ACC112 (cell line): ENCODE measurements at regions not wholly inside any gene's neighbourhood (a gene's known extent, or its start where the extent isn't known, plus 50 kb on each side); places are given as distances from the start of the nearest gene placed in this dataset.
"Not testable (repeated sequence)": the region's sequence is repeated elsewhere in the genome, so short reads cannot be mapped to it uniquely, and the experiment has no call there.

Source experiments
- H2AFZ ChIP-seq: fragments of 200-600 bp; sonication (generic); one replicate; pipeline ENCODE4 v1.6.0; 2017; ENCODE audit warnings: antibody characterized with exemption, low read length; ENCODE audit not compliant: unreplicated experiment
- H3K27ac ChIP-seq: fragments of 200-600 bp; sonication (generic); 2 replicates; pipeline ENCODE4 v1.5.1; 2014; ENCODE audit warnings: low read depth, mild to moderate bottlenecking, antibody characterized with exemption, low read length, moderate library complexity
- H3K27me3 ChIP-seq: fragments of 200-600 bp; sonication (generic); 2 replicates; pipeline ENCODE4 v1.6.1; 2014; ENCODE audit warnings: mild to moderate bottlenecking, antibody characterized with exemption, low read length, moderate library complexity, mixed read lengths; ENCODE audit not compliant: insufficient read depth
- H3K36me3 ChIP-seq: fragments of 200-600 bp; sonication (generic); 2 replicates; pipeline ENCODE4 v1.6.1; 2016; ENCODE audit warnings: mild to moderate bottlenecking, antibody characterized with exemption, low read length, moderate library complexity, mixed read lengths; ENCODE audit not compliant: insufficient read depth
- H3K4me1 ChIP-seq: fragments of 200-600 bp; sonication (generic); one replicate; pipeline ENCODE4 v1.6.1; 2016; ENCODE audit warnings: low read length, mixed read lengths; ENCODE audit not compliant: insufficient read depth, unreplicated experiment, control insufficient read depth
- H3K4me3 ChIP-seq: fragments of 200-600 bp; sonication (generic); 2 replicates; pipeline ENCODE4 v1.5.1; 2014; ENCODE audit warnings: mild to moderate bottlenecking, low read depth, low read length
- H3K79me2 ChIP-seq: fragments of 200-600 bp; sonication (generic); one replicate; pipeline ENCODE4 v1.6.0; 2016; ENCODE audit warnings: low read length; ENCODE audit not compliant: control insufficient read depth, unreplicated experiment, insufficient read depth

- H3K36me3 ChIP-seq, result no peaks in the 10 kb centered on the region
- no peaks in the 10 kb centered on the region for H3K79me2 ChIP-seq
- no peak overlapping the region for H3K27ac ChIP-seq
- no peaks in the 10 kb centered on the region for H3K4me1 ChIP-seq
- no peaks in the 10 kb centered on the region for H3K27me3 ChIP-seq
- no peak overlapping the region for H2AFZ ChIP-seq
- no peak overlapping the region for H3K4me3 ChIP-seq
These were observed 772.0 kb upstream of the FAM174A start for GRCh38 chr5:99763021-99763774.

DNA sequence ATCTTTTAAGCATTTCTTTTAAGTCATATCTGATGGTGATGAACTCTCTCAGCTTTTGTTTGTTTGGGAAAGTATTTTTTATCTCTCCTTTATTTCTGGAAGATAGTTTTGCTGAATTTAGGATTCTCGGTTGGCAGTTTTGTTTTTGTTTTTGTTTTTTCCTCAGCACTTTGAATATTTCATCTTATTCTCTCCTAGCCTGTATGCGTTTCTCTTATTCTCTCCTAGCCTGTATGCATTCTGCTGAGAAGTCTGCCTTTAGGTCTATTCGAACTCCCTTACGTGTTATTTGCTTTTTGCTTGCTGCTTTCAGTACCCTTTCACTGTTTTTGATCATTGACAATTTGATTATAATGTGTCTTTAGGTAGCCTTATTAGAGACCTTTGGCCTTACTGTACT, 787.8 kb upstream of the FAM174A start:
- no peak overlapping the region for H2AFZ ChIP-seq
- H3K79me2 ChIP-seq, result no peaks in the 10 kb centered on the region
- no peaks in the 10 kb centered on the region for H3K4me1 ChIP-seq

DNA sequence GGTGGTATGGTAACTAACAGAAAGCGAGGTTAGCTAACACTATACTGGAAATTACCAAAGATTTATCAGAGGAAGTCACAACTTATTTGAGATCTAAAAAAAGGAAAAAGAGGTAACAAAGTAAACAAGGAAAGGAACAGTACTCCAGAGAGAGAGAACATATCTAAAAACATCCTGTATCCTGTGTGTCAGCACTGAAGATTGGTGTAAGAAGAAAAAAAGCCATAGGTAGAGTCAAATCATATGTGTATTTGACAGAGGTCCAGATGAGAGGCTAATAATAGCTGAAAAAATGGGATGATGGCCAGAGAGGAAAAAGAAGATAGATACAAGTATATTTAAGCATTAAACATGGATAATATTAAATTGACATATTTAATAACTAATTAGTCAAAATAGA, 802.0 kb upstream of the FAM174A start:
- not testable (repeated sequence) for H3K27ac ChIP-seq, H3K36me3 ChIP-seq, H3K27me3 ChIP-seq, H3K4me3 ChIP-seq, H3K79me2 ChIP-seq, H2AFZ ChIP-seq, H3K4me1 ChIP-seq

More for the DNA sequence above, 787.8 kb upstream of the FAM174A start:
- Histone ChIP-seq H3K27me3 (no peaks in the 10 kb centered on the region), H3K36me3 (no peaks in the 10 kb centered on the region), H3K27ac (no peak overlapping the region), H3K4me3 (no peak overlapping the region)

DNA sequence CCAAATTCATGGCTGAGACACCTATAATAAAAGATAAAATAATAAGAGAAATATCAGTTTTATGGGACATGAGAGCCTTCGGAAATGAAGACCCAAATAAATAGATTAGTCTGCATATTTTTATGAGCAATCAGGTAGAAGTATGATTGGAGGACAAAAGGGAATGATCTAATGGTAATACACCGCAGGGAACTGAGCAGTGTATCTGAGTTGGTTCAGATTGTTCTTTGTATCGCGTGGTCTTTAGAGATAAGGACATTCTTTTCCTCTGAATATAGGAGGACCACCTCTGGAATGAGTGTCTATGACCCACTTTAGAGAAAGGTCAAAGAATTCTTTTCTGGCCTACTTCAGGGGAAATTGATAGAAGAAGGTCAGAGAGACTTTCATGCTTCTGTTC, 801.8 kb upstream of the CHD1 start:
- H3K4me3 ChIP-seq, H2AFZ ChIP-seq, H3K27me3 ChIP-seq, H3K27ac ChIP-seq, H3K79me2 ChIP-seq, H3K4me1 ChIP-seq, H3K36me3 ChIP-seq: not testable (repeated sequence)

- Histone ChIP-seq H3K79me2 (no peaks in the 10 kb centered on the region), H3K4me1 (no peaks in the 10 kb centered on the region), H3K36me3 (no peaks in the 10 kb centered on the region), H3K27me3 (no peaks in the 10 kb centered on the region), H3K27ac (no peak overlapping the region), H3K4me3 (no peak overlapping the region), H2AFZ (no peak overlapping the region)
These were observed 796.0 kb upstream of the CHD1 start for GRCh38 chr5:99724732-99725290.

GRCh38 chr5:99721506-99721905, 792.7 kb upstream of the CHD1 start:
- Histone ChIP-seq H3K27ac (no peak overlapping the region), H3K79me2 (no peaks in the 10 kb centered on the region), H3K4me3 (no peak overlapping the region), H3K36me3 (no peaks in the 10 kb centered on the region), H3K27me3 (no peaks in the 10 kb centered on the region), H3K4me1 (no peaks in the 10 kb centered on the region), H2AFZ (no peak overlapping the region)

GRCh38 chr5:99715921-99716320, 787.1 kb upstream of the CHD1 start:
- H2AFZ ChIP-seq, result no peak overlapping the region
- H3K27ac ChIP-seq, result no peak overlapping the region
- no peaks in the 10 kb centered on the region for H3K36me3 ChIP-seq
- no peaks in the 10 kb centered on the region for H3K4me1 ChIP-seq
- H3K79me2 ChIP-seq, result no peaks in the 10 kb centered on the region
- no peak overlapping the region for H3K4me3 ChIP-seq
- H3K27me3 ChIP-seq, result no peaks in the 10 kb centered on the region

- Histone ChIP-seq H3K4me3 (no peak overlapping the region), H2AFZ (no peak overlapping the region), H3K79me2 (no peaks in the 10 kb centered on the region), H3K4me1 (no peaks in the 10 kb centered on the region), H3K27me3 (no peaks in the 10 kb centered on the region), H3K36me3 (no peaks in the 10 kb centered on the region), H3K27ac (no peak overlapping the region)
These were observed 777.4 kb upstream of the CHD1 start for GRCh38 chr5:99706160-99706559.

DNA sequence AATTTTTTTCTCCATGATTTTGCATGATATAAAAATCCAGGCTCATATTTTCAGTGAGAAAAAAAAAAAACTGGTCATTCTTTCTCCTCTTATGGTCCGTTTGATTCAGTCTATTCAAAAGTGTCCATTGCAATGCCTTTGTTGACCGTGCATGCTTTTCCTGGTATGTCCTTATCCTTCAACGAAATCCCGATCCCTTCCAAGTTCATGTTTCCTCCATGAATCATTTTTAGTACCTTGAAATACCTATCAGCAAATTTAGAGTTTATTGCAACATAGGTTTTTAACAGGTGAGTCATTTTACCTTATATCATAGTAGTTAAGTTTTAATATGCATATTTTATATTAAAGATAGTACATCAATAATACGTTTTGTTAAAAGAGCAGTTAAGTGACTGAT, 773.8 kb upstream of the CHD1 start:
- H3K4me1 ChIP-seq, result no peaks in the 10 kb centered on the region
- no peak overlapping the region for H2AFZ ChIP-seq
- H3K79me2 ChIP-seq, result no peaks in the 10 kb centered on the region
- H3K4me3 ChIP-seq, result no peak overlapping the region
- no peaks in the 10 kb centered on the region for H3K27me3 ChIP-seq
- H3K27ac ChIP-seq, result no peak overlapping the region
- H3K36me3 ChIP-seq, result no peaks in the 10 kb centered on the region

DNA sequence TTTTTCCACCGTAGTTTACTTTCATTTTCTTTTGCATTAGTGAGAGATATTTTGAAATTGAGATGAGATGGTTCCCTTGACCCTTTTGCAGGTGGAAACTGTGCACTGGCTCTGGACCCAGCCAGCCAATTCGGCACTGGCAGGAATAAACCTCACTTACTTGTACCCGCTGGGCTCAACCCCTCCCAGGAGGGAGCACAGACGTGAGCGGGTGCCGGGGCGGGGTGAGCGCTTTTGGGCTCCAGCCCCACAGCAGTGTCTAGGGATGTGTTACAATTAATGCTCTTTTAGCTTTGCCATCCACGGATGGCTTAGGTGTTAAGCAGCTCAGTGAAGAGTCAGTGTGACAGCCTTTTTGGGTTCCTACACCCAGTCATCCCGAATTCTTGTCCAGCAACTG, 766.1 kb upstream of the CHD1 start:
- Histone ChIP-seq H3K4me1 (no peaks in the 10 kb centered on the region), H3K79me2 (no peaks in the 10 kb centered on the region), H2AFZ (peak overlapping the region; percentile 21), H3K27me3 (no peaks in the 10 kb centered on the region), H3K4me3 (peak overlapping the region; percentile 44), H3K27ac (no peak overlapping the region), H3K36me3 (no peaks in the 10 kb centered on the region)

- no peak overlapping the region for H3K4me3 ChIP-seq
- H3K27ac ChIP-seq, result no peak overlapping the region
These were observed 757.7 kb upstream of the CHD1 start for GRCh38 chr5:99686538-99686937.

More at GRCh38 chr5:99686538-99686937, 757.7 kb upstream of the CHD1 start:
- Histone ChIP-seq H3K27me3 (no peaks in the 10 kb centered on the region), H3K79me2 (no peaks in the 10 kb centered on the region), H2AFZ (no peak overlapping the region), H3K36me3 (no peaks in the 10 kb centered on the region), H3K4me1 (no peaks in the 10 kb centered on the region)
